ENCODE measurements at regions not wholly inside any gene's neighbourhood (a gene's known extent, or its start where the extent isn't known, plus 50 kb on each side); places are given as distances from the start of the nearest gene placed in this dataset.
"Not testable (repeated sequence)": the region's sequence is repeated elsewhere in the genome, so short reads cannot be mapped to it uniquely, and the experiment has no call there.

DNA sequence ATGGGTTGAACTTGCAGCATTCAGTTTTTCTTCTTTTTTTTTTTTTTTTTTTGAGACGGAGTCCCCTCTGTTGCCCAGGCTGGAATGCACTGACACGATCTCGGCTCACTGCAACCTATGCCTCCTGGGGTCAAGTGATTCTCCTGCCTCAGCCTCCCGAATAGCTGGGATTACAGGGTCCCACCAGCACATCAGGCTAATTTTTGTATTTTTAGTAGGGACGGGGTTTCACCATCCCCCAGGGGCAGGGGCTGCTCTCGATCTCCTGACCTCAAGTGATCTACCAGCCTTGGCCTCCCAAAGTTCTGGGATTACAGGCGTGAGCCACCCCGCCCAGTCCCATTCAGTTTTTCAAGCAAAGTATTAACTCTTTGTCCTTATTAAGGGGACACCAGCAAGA lies 117.6 kb upstream of the PRSS16 start:
- ChIA-PET POLR2A (interaction anchor here (5.8 kb wide), 1 partner anchor 15 kb away, joined by 211 read pairs; a partner anchor contains a TSS), CTCF (interaction anchor here (0.9 to 3.9 kb wide), 5 partner anchors 17 to 534 kb away, joined by 3 to 19 read pairs (median 4); a partner anchor contains a TSS)
- DNase-seq (ENCODE audit: extremely low spot score), result no peak
- TF ChIP-seq, protein P1, sequence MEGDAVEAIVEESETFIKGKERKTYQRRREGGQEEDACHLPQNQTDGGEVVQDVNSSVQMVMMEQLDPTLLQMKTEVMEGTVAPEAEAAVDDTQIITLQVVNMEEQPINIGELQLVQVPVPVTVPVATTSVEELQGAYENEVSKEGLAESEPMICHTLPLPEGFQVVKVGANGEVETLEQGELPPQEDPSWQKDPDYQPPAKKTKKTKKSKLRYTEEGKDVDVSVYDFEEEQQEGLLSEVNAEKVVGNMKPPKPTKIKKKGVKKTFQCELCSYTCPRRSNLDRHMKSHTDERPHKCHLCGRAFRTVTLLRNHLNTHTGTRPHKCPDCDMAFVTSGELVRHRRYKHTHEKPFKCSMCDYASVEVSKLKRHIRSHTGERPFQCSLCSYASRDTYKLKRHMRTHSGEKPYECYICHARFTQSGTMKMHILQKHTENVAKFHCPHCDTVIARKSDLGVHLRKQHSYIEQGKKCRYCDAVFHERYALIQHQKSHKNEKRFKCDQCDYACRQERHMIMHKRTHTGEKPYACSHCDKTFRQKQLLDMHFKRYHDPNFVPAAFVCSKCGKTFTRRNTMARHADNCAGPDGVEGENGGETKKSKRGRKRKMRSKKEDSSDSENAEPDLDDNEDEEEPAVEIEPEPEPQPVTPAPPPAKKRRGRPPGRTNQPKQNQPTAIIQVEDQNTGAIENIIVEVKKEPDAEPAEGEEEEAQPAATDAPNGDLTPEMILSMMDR (IDR thresholded peaks at IDR 0.05; ENCODE audit: control extremely low read depth, extremely low read depth, low read depth, missing control alignments), result no peak

DNA sequence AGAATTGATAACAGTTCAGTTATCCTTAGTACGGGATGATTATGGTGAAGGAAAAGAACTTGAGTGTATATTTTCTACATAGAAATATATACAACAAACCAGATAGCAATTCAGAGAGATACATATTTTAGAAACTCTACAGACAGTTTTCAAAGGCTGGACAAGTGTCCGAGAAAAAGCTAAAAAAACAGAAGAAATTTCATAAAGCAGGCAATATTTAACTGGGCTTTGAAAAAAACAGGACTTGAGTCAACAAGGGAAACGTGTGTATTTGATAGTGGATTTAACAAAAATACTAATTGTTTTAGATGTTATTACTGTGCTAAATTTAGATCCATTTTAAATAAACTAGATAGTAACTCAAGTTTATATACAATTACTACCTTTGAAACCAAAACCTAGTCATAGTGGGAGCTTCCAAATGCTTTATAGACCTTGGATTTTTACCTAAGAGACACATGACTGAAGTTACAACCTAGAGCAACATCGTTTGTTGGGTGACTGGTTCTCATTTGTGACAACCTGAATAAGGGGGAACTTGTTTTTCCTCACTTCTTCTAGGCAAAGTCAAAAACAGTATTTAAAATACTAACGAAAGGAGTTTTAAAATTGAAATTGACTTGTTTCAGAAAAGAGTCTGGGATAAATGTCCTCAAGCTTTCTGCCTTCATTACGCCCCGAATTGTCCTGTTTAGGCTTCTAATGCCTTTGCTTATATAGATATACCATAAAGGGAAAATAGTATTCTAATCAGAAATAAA lies 116.7 kb upstream of the PRSS16 start:
- ChIA-PET CTCF (interaction anchor here (0.9 to 3.9 kb wide), 5 partner anchors 16 to 535 kb away, joined by 3 to 19 read pairs (median 4); a partner anchor contains a TSS), POLR2A (interaction anchor here (0.6 to 5.8 kb wide), 7 partner anchors 14 to 914 kb away, joined by 4 to 211 read pairs (median 5); a partner anchor contains a TSS)
- TF ChIP-seq, protein P1 (IDR thresholded peaks at IDR 0.05; ENCODE audit: control extremely low read depth, extremely low read depth, low read depth, missing control alignments), result no peak
- DNase-seq (ENCODE audit: extremely low spot score), result no peak

DNA sequence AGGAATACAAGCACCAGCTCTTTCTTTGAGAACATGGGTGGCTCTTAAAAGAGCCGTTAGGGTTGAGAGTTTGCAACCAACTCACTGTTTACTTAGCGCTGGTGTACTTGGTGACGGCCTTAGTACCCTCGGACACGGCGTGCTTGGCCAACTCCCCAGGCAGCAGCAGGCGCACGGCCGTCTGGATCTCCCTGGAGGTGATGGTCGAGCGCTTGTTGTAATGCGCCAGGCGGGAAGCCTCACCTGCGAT lies 115.3 kb upstream of the PRSS16 start:
- CTCF ChIA-PET, result interaction anchor here (0.9 to 3.9 kb wide), 3 partner anchors 15 to 675 kb away, joined by 3 to 19 read pairs (median 5); a partner anchor contains a TSS
- not testable (repeated sequence) for DNase-seq (ENCODE audit: extremely low spot score)
- POLR2A ChIA-PET, result interaction anchor here (0.5 to 5.8 kb wide), 22 partner anchors 9 to 1106 kb away, joined by 3 to 211 read pairs (median 7); a partner anchor contains a TSS

DNA sequence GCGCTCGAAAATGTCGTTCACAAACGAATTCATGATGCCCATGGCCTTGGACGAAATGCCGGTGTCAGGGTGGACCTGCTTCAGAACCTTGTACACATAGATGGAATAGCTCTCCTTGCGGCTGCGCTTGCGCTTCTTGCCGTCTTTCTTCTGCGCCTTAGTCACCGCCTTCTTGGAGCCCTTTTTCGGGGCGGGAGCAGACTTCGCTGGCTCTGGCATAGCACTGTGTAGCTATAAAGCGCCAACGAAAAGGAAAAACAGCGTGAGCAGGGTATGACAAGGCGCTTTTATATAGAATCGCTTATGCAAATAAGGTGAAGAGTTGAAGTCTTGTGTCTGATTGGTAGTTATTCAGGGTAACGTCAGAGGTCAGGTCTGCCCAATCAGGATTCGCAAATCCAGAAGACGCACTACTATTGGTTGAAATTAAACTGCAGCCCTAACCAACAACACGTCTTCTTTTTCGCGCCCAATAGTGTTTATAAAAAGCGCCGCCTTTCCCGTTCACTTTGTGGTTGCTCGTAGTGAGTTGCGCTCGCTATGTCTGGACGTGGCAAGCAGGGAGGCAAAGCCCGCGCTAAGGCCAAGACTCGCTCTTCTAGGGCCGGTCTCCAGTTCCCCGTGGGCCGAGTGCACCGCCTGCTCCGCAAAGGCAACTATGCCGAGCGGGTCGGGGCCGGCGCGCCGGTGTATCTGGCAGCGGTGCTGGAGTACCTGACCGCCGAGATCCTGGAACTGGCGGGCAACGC lies 114.8 kb upstream of the PRSS16 start:
- TF ChIP-seq, protein P1 (IDR thresholded peaks at IDR 0.05; ENCODE audit: control extremely low read depth, extremely low read depth, low read depth, missing control alignments), result no peak
- CTCF ChIA-PET, result interaction anchor here (0.9 to 3.9 kb wide), 5 partner anchors 11 to 763 kb away, joined by 3 to 19 read pairs (median 9); a partner anchor contains a TSS
- DNase-seq (ENCODE audit: extremely low spot score), result peak; percentile 95
- POLR2A ChIA-PET, result interaction anchor here (0.5 to 5.8 kb wide), 28 partner anchors 8 to 1107 kb away, joined by 3 to 211 read pairs (median 6); a partner anchor contains a TSS

DNA sequence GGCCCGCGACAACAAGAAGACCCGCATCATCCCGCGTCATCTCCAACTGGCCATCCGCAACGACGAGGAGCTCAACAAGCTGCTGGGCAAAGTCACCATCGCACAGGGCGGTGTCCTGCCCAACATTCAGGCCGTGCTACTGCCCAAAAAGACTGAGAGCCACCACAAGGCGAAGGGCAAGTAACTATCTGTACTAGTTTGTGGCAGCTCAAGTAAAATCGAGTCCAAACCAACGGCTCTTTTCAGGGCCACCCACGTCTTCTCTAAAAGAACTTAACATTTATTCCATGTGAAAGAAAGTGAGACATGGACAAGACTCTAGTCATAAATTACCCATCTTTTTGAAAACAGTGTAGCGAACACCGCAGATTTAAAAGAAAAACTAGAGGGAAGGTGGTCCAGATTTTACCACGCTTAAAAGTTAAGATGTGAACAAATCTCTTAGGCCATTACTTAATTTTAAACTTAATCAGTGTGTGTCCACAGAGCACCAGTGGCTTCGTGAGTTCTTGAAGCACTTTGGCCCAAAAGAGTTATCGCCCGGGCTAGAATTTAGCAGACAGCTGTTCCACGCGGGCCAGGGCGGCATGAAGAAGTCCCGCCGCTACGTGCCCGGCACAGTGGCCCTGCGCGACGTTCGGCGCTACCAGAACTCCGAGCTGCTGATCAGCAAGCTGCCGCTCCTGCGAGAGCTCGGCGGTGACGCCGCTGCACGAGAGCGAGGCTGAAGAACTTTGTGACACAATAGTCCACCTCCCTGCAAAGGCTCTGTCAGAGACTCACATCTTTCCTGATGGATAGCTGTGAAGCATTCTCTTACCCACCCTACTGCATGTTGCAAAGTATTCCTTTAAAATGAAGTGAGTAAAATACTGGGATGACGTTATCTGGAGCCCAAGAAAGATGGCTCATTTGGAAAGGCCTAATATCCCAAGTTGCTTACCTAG lies 113.9 kb upstream of the PRSS16 start:
- ChIA-PET CTCF (interaction anchor here (2.2 to 3.9 kb wide), 3 partner anchors 11 to 762 kb away, joined by 9 to 19 read pairs (median 11); a partner anchor contains a TSS), POLR2A (interaction anchor here (0.5 to 5.8 kb wide), 20 partner anchors 12 to 1108 kb away, joined by 3 to 211 read pairs (median 4); a partner anchor contains a TSS)
- TF ChIP-seq, protein P1 (IDR thresholded peaks at IDR 0.05; ENCODE audit: control extremely low read depth, extremely low read depth, low read depth, missing control alignments), result no peak
- DNase-seq (ENCODE audit: extremely low spot score), result peak; percentile 34

DNA sequence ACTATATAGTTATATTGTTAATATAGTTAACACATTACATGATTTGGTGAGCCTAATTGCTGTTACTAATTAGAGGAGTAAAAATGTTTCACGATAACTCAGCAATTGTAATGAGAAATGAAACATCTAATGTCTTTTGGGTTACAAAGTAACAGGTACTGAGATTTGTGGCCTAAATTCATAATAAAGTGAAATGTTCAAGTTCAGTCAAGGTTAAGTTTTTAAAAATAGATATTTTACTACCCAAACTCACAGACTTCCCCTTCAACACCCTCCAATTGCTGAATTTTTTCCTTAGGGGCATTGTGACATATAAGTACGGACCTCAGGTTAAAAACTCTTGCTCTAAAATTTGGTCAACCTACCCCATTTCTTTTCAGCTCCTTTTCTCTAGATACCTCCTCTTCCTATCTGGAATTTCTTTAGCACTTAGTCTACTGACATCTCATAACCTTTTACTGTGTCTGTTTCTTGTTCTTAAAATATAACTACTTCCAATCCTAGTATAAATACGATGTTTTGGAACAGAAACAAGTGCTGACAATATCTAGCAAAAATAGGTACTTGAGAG lies 112.3 kb upstream of the PRSS16 start:
- TF ChIP-seq, protein P1 (IDR thresholded peaks at IDR 0.05; ENCODE audit: control extremely low read depth, extremely low read depth, low read depth, missing control alignments), result no peak
- DNase-seq (ENCODE audit: extremely low spot score), result no peak
- POLR2A ChIA-PET, result interaction anchor here (0.6 to 5.8 kb wide), 4 partner anchors 10 to 759 kb away, joined by 3 to 211 read pairs (median 3); a partner anchor contains a TSS
- CTCF ChIA-PET, result interaction anchor here (2.2 to 2.8 kb wide), 2 partner anchors 9 to 760 kb away, joined by 9 to 11 read pairs; no protein-coding TSS in a partner anchor
